Natural killer cell (primary cell): ENCODE measurements at regions not wholly inside any gene's neighbourhood (a gene's known extent, or its start where the extent isn't known, plus 50 kb on each side); places are given as distances from the start of the nearest gene placed in this dataset.

Source experiments
- ATAC-seq, 3 donors: fragments of 150-1000 bp in 2 of 3; fragments of 200-7000 bp in 1 of 3; cut with Tn5 transposase; 1 replicate in 1 of 3; 2 replicates in 2 of 3; pipeline ENCODE4 v1.10.0; 2021; ENCODE audit warnings: mild to moderate bottlenecking in 2 of 3, moderate library complexity in 2 of 3
- DNase-seq, 2 donors: peaks; one replicate each; pipeline versions ENCODE4 v3.0.0 to v3.0.0-alpha.2; 2013 to 2021; ENCODE audit warnings: mixed read lengths in 1 of 2
- H3K27ac ChIP-seq: one replicate; pipeline ENCODE4 v1.5.1; 2013; ENCODE audit warnings: mild to moderate bottlenecking, low read length
- H3K27me3 ChIP-seq: one replicate; pipeline ENCODE4 v1.6.1; 2013; ENCODE audit warnings: low read length; ENCODE audit not compliant: control insufficient read depth, insufficient read depth
- H3K36me3 ChIP-seq: one replicate; pipeline ENCODE4 v1.6.1; 2013; ENCODE audit warnings: low read length; ENCODE audit not compliant: control insufficient read depth, insufficient read depth
- H3K4me1 ChIP-seq: one replicate; pipeline ENCODE4 v1.6.1; 2013; ENCODE audit warnings: low read length; ENCODE audit not compliant: control insufficient read depth, insufficient read depth
- H3K4me3 ChIP-seq: one replicate; pipeline ENCODE4 v1.5.1; 2013; ENCODE audit warnings: low read length
- H3K9me3 ChIP-seq: one replicate; pipeline ENCODE4 v1.6.1; 2013; ENCODE audit warnings: low read length; ENCODE audit not compliant: control insufficient read depth, insufficient read depth
- H3K27ac Mint-ChIP-seq, 2 donors: one replicate each; pipeline ENCODE4 v1.8.0; 2022; ENCODE audit warnings: mild to moderate bottlenecking in 2 of 2, mixed read lengths in 2 of 2, moderate library complexity in 1 of 2
- H3K27me3 Mint-ChIP-seq, 2 donors: one replicate each; pipeline ENCODE4 v1.8.0; 2022; ENCODE audit warnings: low read depth in 2 of 2, mixed read lengths in 2 of 2
- H3K36me3 Mint-ChIP-seq: one replicate; pipeline ENCODE4 v1.8.0; 2022; ENCODE audit warnings: mixed read lengths
- H3K4me1 Mint-ChIP-seq, 2 donors: one replicate each; pipeline ENCODE4 v1.8.0; 2022; ENCODE audit warnings: mixed read lengths in 2 of 2
- H3K4me3 Mint-ChIP-seq: one replicate; pipeline ENCODE4 v1.8.0; 2022; ENCODE audit warnings: mild to moderate bottlenecking, moderate library complexity, mixed read lengths
- H3K9me3 Mint-ChIP-seq, 2 donors: one replicate each; pipeline ENCODE4 v1.8.0; 2022; ENCODE audit warnings: mixed read lengths in 2 of 2
- CTCF ChIP-seq: fragments of 200-600 bp; IDR thresholded peaks from one replicate; pipeline ENCODE4 v1.8.0; 2022; ENCODE audit warnings: antibody characterized with exemption
- WGBS: methylation state at CpG from one replicate; pipeline ENCODE4 v1.1.7; 2013; ENCODE audit warnings: missing lambda C conversion rate; ENCODE audit not compliant: insufficient coverage; 5-methylcytosine and 5-hydroxymethylcytosine counted together
- intact Hi-C: fragments of 100-400 bp; cut with micrococcal nuclease; formaldehyde crosslinking; loops from one replicate; pipeline ENCODE4 v1.14.2; 2022

DNA sequence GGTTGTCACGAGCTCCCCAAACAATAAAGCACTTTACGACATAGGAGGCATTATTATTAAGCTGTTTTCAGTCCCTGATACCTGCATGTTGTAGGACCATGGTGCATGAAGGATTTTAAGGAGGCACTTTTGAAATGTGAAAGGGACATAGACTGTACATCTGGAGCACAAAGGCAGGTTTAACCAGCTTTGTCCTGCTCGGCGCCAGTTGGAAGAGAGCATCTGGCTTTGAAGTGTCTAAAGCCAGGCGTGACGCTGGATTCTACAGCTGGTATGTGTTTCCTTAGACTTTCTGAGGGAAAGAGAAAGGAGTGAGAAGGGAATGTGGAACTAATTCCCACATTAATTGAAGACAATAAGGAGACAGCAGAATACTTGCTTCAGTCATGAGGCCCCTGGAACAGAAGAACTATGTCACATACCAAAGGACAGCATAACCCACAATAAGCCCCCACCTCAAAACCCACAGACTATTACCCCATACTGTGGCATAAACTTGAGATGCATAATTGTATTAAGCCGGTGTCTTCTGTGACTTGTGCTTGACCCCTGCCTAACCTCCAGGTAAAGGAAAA lies 381.0 kb upstream of the MEX3C start:
- no peaks in the 10 kb centered on the region for H3K36me3 Mint-ChIP-seq
- H3K27me3 Mint-ChIP-seq, result peaks cover 7 to 18% of the 10 kb centered on the region in 2 donors
- no peaks in the 10 kb centered on the region for H3K4me1 ChIP-seq
- TF ChIP-seq CTCF, result no peak
- no peak overlapping the region for H3K27ac Mint-ChIP-seq
- H3K4me3 ChIP-seq, result no peak overlapping the region
- intact Hi-C loops, result no loop called here
- H3K27ac ChIP-seq, result no peak overlapping the region
- no peaks in the 10 kb centered on the region for H3K4me1 Mint-ChIP-seq
- no peaks in the 10 kb centered on the region for H3K9me3 Mint-ChIP-seq
- no peaks in the 10 kb centered on the region for H3K9me3 ChIP-seq
- WGBS, result 97% methylated on average over 7 of the region's 7 CpGs
- no peaks in the 10 kb centered on the region for H3K27me3 ChIP-seq
- ATAC-seq (no peak), DNase-seq (no peak)
- no peak overlapping the region for H3K4me3 Mint-ChIP-seq
- no peaks in the 10 kb centered on the region for H3K36me3 ChIP-seq

DNA sequence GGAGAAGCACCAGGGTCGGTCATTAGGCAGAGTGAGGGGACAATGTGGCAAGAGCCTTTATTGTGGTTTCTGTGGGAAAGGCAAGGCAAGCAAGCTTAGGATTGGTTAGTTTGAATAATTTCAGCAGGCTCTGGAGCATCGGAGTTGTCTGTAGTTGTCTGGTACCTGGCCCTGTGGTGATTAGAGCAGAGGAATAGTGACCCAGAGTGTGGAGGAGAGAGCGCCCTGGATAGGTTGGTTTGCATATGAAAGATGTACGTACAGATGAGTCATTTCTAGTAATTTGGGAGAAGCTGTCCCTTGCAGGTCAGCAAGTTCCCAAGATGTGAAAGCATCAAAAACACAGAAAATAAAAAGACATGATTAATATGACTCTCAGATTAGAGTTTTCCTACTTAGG lies 383.1 kb upstream of the MEX3C start:
- Mint-ChIP-seq H3K36me3 (no peaks in the 10 kb centered on the region), H3K9me3 (no peaks in the 10 kb centered on the region), H3K4me3 (no peak overlapping the region), H3K4me1 (no peaks in the 10 kb centered on the region), H3K27ac (no peak overlapping the region), H3K27me3 (peaks cover 8 to 9% of the 10 kb centered on the region in 2 donors)
- no peaks in the 10 kb centered on the region for H3K9me3 ChIP-seq
- intact Hi-C loops, result no loop called here
- WGBS, result 80% methylated on average over 4 of the region's 4 CpGs
- no peaks in the 10 kb centered on the region for H3K36me3 ChIP-seq
- no peaks in the 10 kb centered on the region for H3K27me3 ChIP-seq
- ATAC-seq (no peak), DNase-seq (no peak)
- no peak for TF ChIP-seq CTCF
- H3K4me3 ChIP-seq, result no peak overlapping the region
- H3K27ac ChIP-seq, result no peak overlapping the region
- no peaks in the 10 kb centered on the region for H3K4me1 ChIP-seq

GRCh38 chr18:51582551-51582950 lies 385.1 kb upstream of the MEX3C start:
- Mint-ChIP-seq H3K9me3 (no peaks in the 10 kb centered on the region), H3K36me3 (no peaks in the 10 kb centered on the region), H3K4me1 (no peaks in the 10 kb centered on the region), H3K27me3 (peaks cover 8 to 9% of the 10 kb centered on the region in 2 donors), H3K27ac (no peak overlapping the region), H3K4me3 (no peak overlapping the region)
- DNase-seq, result no peak
- H3K27ac ChIP-seq, result no peak overlapping the region
- no peaks in the 10 kb centered on the region for H3K36me3 ChIP-seq
- 88% methylated on average over 2 of the region's 2 CpGs for WGBS
- no peaks in the 10 kb centered on the region for H3K27me3 ChIP-seq
- H3K4me1 ChIP-seq, result no peaks in the 10 kb centered on the region
- no peaks in the 10 kb centered on the region for H3K9me3 ChIP-seq
- TF ChIP-seq CTCF, result no peak
- no peak overlapping the region for H3K4me3 ChIP-seq
- no peak for ATAC-seq
- intact Hi-C loops, result no loop called here

GRCh38 chr18:51588616-51589015 lies 391.1 kb upstream of the MEX3C start:
- Mint-ChIP-seq H3K9me3 (no peaks in the 10 kb centered on the region), H3K4me3 (no peak overlapping the region), H3K27me3 (peaks cover 3 to 20% of the 10 kb centered on the region in 2 donors), H3K4me1 (no peaks in the 10 kb centered on the region), H3K27ac (no peak overlapping the region), H3K36me3 (no peaks in the 10 kb centered on the region)
- H3K36me3 ChIP-seq, result no peaks in the 10 kb centered on the region
- no peak for TF ChIP-seq CTCF
- H3K9me3 ChIP-seq, result no peaks in the 10 kb centered on the region
- ATAC-seq (no peak), DNase-seq (no peak)
- no peaks in the 10 kb centered on the region for H3K4me1 ChIP-seq
- H3K4me3 ChIP-seq, result no peak overlapping the region
- intact Hi-C loops, result no loop called here
- H3K27me3 ChIP-seq, result no peaks in the 10 kb centered on the region
- WGBS, result 70% methylated on average over 3 of the region's 3 CpGs
- H3K27ac ChIP-seq, result no peak overlapping the region
